Stimulated activated CD8-positive, alpha-beta memory T cell treated with anti-CD3 and anti-CD28 coated beads, Interleukin-15, amount 100 ng/mL, for 48 hours (primary cell): ENCODE measurements at regions not wholly inside any gene's neighbourhood (a gene's known extent, or its start where the extent isn't known, plus 50 kb on each side); places are given as distances from the start of the nearest gene placed in this dataset.
"Not testable (repeated sequence)": the region's sequence is repeated elsewhere in the genome, so short reads cannot be mapped to it uniquely, and the experiment has no call there.

ENCODE experiments used
- DNase-seq, 2 donors: peaks; one replicate each; pipeline ENCODE4 v3.0.0-alpha.2; 2020; ENCODE audit warnings: low read depth in 2 of 2

GRCh38 chr12:93979189-93979588 lies 169.2 kb upstream of the PLXNC1 start:
- DNase-seq: no peak

DNA sequence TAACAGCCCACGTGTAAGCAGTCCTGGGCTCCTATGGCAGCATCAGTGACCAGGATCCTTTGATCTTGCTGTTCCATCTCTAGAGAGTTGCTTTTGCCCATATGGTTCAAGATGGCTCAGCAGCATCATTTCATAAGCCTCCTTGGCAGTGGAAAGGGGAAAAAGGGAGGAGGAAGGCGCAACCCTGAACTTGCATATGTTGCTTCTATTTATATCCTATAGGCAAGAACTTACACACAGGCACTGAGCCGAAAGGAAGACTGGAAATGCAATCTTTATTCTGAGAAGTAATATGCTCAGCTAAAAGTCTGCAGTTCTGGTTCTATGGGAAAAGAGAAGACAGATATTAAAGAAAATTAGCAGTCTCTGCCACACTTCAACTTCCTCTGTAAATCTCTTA lies 167.7 kb upstream of the PLXNC1 start:
- no peak for DNase-seq

DNA sequence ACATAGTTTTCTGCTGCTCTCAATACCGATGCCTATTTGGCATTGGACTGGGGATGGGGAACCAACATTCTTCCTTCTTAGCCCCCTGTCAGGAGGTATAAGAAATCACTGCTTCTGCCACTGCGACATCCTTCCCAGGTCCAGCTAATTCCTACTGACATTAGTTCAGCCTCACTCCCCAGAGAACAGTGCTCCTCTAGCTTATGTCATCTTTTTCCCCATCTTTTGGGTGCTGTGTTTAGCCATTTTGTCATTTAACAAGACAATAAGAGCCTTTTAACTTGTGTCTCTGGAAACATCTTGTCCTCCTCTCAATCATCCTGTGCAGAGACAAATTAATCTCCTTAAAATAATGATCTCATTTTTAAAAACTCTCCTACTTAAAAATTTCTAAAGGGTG lies 167.0 kb upstream of the PLXNC1 start:
- DNase-seq: no peak

GRCh38 chr12:93982771-93983315 lies 165.5 kb upstream of the PLXNC1 start:
- DNase-seq: peak in 1 of 2 donors; percentile 4

DNA sequence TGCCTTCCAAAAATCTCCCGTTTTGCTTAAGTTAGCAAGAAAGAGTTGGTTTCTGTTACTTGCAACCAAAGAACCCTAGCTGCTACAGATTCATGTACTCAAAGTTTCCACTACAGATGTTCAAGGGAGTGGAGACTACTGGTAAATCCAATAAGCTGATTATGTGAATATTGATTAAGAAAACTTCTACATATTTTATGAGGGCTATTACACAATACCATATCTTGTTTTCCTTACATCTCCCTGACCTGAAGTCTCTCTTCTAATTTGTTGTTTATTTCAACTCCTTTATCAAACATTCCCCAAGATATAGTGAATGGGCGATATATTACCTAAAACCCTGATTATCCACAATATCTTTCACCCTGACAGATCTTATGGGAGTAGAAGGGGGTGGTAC lies 164.4 kb upstream of the PLXNC1 start:
- DNase-seq: no peak

DNA sequence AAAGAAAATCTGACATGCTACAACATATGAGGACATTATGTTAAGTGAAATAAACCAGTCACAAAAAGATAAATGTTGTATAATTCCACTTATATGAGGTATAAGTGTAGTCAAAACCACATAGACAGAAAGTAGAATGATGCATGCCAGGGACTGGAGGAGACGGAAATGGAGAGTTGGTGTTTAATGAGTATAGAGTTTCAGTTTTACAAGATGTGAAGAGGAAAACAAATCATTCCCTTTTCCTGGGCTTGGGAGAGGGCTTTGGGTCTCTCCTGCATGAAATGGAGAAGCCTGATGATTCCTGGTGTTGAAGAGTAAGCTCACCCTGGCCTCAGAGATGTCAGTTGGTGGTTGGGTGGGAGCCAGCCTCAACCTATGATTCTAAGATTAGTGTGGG lies 158.4 kb upstream of the PLXNC1 start:
- no peak for DNase-seq

DNA sequence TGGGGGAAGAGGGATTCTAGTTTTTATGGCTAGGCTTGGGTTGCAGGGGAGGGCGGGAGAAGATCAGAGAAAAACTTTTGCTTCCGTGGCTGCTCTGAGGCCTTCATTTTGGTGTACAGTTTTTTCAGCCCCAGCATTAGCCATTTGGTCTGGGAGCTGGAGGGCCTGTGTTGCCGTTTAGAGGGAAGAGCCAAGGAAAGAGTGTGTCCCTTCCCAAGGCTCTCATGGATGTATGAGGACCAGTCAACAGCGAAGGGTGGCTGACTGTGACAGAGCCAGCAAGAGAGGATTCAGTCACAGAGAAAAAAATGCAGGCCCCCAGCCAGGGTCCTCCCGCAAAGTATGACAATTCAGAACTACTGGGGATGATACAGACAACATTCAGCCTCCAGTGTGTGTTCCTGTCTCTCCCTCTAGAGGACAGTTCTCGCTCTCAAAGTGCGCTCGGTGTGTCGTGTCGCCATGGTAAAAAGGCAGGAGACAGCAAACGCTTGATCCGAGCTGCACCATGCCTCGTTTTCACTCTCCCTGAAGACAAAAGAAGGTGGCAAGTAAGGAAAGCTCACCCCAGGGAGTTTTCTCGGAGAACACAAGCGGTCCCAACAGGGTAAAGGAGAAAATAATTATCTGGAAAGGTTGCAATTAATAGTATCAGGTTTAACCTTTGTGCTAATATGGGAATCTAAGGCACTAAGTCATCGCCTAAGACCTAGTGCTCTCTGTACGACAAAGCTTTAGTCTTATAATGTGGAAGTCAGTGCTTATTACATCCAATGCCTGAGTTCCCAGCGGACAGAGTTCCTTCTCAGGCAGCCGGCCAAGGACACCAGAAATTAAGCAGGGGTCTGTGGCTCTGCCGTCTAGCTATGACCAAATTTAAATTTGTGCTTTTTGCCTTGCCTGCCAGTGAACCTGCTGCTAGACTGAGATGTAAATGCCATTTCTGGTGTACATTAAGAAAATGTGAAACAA lies 157.3 kb upstream of the PLXNC1 start:
- no peak for DNase-seq

DNA sequence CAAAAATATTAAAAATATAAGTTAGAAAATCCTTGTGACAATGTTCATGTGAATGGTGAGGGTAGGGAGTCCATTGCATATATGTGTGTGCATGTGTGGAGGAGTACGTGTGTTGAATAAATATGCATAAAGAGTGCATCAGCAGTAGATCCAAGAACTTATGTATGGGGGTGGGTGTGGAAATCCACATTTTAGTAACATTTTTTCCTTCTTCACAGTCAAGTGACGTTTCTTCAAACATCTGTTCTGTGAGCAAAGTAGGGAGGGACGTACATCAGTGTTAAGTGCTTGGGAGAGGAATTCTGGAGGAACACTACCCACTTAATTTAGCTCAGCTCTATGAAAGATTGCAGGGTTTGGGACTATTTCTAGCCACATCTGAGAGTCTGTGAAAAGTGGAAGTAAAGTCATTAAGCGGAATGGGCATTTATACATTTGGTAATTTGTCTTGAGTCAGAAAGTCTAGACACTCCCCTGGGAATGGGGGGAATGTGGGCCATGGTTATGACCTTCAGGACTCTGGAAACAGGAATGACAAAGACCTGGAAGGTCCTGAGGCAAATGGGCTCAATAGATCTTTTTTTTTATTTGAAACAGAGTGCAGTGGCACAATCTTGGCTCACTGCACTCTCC lies 156.4 kb upstream of the PLXNC1 start:
- DNase-seq: no peak

GRCh38 chr12:93994721-93995120 lies 153.7 kb upstream of the PLXNC1 start:
- DNase-seq: no peak

GRCh38 chr12:93996321-93996720 lies 152.1 kb upstream of the PLXNC1 start:
- no peak for DNase-seq

GRCh38 chr12:94001691-94002090 lies 146.7 kb upstream of the PLXNC1 start:
- no peak for DNase-seq

GRCh38 chr12:94002925-94003324 lies 145.5 kb upstream of the PLXNC1 start:
- not testable (repeated sequence) for DNase-seq

DNA sequence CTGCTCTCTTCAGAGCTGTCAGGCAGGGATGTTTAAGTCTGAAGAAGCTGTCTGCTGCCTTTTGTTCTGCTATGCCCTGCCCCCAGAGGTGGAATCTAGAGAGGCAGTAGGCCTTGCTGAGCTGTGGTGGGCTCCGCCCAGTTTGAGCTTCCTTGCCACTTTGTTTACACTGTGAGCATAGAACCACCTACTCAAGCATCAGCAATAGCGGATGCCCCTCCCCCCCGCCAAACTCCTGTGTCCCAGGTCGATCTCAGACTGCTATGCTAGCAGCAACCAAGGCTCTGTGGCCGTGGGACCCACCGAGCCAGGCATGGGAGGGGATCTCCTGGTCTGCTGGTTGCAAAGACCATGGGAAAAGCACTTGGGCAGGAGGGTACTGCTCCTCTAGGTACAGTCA lies 140.5 kb upstream of the PLXNC1 start:
- not testable (repeated sequence) for DNase-seq

DNA sequence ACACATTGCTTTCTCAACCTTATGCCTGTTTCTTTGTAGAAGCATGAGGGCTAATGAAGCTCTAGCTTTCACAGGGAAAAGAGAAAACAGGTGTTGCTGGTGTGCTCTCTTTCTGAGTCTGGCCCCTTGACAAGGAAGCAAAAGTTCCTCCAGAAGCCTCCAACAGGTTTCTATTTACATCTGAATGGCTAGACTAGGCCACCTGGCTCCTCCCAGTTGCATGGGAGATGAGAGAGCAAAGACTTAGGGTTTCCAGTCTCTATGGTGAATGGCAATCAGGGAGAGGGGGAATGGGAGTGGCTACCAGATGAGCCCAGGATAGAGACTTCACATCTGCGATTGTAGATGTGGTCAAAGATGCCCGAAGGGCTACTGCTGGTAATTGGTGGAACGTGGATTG lies 138.1 kb upstream of the PLXNC1 start:
- DNase-seq: no peak

DNA sequence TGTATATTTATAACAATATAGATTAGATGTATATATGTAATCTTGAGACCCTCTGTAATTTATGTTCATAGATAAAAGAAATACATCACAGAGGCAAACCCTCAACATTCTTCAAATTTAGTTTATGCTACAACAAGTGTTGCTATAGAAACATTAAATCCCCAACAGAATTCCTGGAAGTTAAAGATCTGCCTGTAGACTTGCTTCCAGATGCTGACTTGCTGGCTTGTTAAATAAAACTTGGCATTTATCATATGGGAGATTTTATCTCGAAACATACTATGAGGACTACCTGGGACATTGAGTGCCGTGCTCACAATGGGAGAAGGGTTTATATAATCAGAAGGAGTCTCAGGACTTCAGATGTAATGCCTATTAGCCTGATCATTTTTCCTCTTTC lies 136.3 kb upstream of the PLXNC1 start:
- DNase-seq: no peak

- DNase-seq: no peak
These were observed 135.8 kb upstream of the PLXNC1 start for GRCh38 chr12:94012590-94012989.

GRCh38 chr12:94017247-94017646 lies 131.1 kb upstream of the PLXNC1 start:
- not testable (repeated sequence) for DNase-seq

- no peak for DNase-seq
These were observed 128.0 kb upstream of the PLXNC1 start for GRCh38 chr12:94020335-94020734.

DNA sequence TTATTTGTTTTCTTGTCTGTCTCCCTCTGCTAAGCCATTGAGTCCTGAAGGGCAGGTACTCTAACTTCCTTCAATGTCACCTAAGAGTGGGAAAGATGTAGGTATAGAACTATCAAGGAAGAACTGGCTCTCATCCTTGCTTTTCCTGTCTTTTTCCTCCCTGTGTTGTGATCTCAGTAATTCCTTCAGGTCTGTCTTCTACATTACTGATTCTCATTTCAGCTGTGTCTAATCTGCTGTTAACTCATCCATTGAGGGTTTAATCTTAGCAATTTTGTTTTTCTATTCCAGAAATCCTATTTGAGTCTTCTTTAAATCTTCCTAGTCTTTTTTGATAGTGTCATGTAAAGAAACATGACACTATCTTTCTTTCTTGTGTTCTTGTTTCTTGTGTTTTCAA lies 124.5 kb upstream of the PLXNC1 start:
- DNase-seq: no peak

- DNase-seq: no peak
These were observed 123.3 kb upstream of the PLXNC1 start for GRCh38 chr12:94025068-94025467.

DNA sequence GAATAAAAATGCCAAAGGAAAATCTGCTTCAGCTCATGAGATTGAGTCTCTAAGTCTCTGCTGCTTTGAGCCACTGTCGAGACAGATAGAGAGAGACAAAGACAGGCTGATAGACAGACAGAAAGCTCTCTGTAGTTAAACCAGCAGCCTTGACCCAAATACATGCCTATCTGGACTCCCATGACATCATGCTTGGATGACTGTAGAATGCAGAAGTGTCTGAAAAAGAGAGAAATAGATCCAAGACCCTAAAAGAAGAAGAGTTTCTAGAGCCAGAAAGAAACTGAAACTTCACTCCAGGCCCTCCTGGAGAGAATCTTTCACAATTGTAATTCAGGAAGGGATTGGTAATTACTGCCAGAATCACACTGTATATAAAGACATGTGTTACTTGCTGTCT lies 122.6 kb upstream of the PLXNC1 start:
- DNase-seq: no peak

- DNase-seq: no peak
These were observed 121.8 kb upstream of the PLXNC1 start for GRCh38 chr12:94026596-94026995.

DNA sequence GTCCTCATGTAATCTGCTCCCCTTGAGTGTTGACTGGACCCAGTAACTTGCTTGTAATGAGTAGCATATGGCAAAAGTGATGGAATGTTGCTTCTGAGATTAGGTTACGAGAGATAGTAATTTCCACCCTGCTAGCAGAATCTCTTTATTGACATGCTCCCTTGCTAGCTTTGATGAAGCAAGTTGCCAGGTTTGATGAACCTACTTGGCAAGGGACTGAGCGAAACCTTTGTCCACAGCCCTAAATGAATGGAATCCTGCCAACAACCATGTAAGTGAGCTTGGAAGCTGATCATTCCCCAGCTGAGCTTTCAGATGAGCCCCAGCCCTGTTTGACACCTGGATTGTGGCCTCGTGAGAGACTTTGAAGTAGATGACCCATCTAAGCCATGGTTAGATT lies 120.8 kb upstream of the PLXNC1 start:
- no peak for DNase-seq
